RWPE2 (cell line): ENCODE measurements at regions not wholly inside any gene's neighbourhood (a gene's known extent, or its start where the extent isn't known, plus 50 kb on each side); places are given as distances from the start of the nearest gene placed in this dataset.

Experiments
- ATAC-seq: fragments of 200-7000 bp; cut with Tn5 transposase; 3 replicates; pipeline ENCODE4 v1.9.1; 2021; ENCODE audit warnings: low read depth
- DNase-seq: peaks from one replicate; pipeline ENCODE4 v3.0.0-alpha.2; 2020; ENCODE audit warnings: low spot score
- H3K27ac ChIP-seq: fragments of 450-650 bp; 2 replicates; pipeline ENCODE4 v1.5.1; 2017; ENCODE audit warnings: mild to moderate bottlenecking; ENCODE audit not compliant: poor library complexity, severe bottlenecking
- H3K27me3 ChIP-seq: fragments of 250-450 bp; sonication (Bioruptor Pico); 2 replicates; pipeline ENCODE4 v1.5.1; 2021; ENCODE audit warnings: mild to moderate bottlenecking, moderate library complexity; ENCODE audit not compliant: insufficient read depth, poor library complexity, severe bottlenecking
- H3K36me3 ChIP-seq: fragments of 250-450 bp; sonication (Bioruptor Pico); 2 replicates; pipeline ENCODE4 v1.5.1; 2020; ENCODE audit warnings: low read depth, mild to moderate bottlenecking, moderate library complexity
- H3K4me1 ChIP-seq: fragments of 250-450 bp; sonication (Bioruptor Pico); 2 replicates; pipeline ENCODE4 v1.5.1; 2021; ENCODE audit warnings: mild to moderate bottlenecking, moderate library complexity; ENCODE audit not compliant: insufficient read depth, poor library complexity, severe bottlenecking
- H3K4me3 ChIP-seq: fragments of 250-450 bp; sonication (Bioruptor Pico); 2 replicates; pipeline ENCODE4 v1.5.1; 2021; ENCODE audit warnings: mild to moderate bottlenecking, moderate library complexity; ENCODE audit not compliant: severe bottlenecking
- H3K9me3 ChIP-seq: fragments of 250-450 bp; sonication (Bioruptor Pico); 2 replicates; pipeline ENCODE4 v1.5.1; 2021; ENCODE audit warnings: mild to moderate bottlenecking, moderate library complexity; ENCODE audit not compliant: severe bottlenecking
- CTCF ChIP-seq: fragments of 450-650 bp; IDR thresholded peaks from one replicate; pipeline ENCODE4 v1.5.1; 2017; ENCODE audit warnings: mild to moderate bottlenecking, moderate library complexity; ENCODE audit not compliant: poor library complexity, severe bottlenecking

DNA sequence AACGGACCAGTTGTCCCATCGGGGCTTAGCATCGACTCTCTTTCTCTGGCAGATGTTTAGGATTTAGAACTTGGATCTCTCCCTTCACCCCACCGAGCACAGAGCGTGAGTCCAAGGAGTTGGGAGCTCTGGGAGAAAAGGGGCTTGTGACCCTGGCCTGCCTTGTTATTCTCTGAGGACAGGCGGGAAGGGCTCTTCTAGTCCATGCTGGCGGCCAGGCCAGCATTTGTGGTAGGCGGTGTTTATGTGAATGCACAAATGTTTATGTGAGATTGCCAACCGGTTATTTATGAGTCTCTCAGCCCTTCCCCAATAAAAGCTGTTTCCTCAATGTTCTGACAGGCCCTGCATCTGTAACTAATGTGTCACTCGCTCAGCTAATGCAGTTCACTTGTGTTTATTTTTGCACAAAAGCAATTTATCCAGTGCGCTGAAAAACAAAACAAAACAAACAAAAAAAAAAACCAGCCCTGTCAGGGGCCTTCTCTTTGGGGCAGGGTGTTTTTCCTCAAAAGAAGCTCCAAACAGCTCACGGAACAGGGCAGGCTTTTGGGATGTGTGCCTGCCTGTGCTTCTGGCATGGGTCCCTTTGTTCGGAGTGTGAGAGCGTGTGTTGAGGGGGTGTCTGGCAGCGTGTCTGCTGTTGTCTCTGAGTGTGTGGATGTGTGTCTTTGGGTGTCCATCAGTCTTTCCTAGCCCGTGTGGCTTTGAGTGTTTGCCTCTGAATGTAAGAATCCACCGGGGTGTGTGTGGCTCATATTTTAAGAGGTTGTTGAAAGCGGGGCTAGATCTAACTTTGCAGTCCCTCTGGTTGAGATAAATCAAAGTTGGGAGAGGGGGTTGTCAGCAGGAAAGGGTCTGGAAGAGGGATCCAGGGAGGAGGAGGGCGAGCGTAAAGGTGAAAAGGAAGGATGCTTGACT is 52.8 kb upstream of the HAAO start:
- H3K36me3 ChIP-seq = no peaks in the 10 kb centered on the region
- ATAC-seq (no peak), DNase-seq (no peak)
- no peaks in the 10 kb centered on the region for H3K9me3 ChIP-seq
- no peak overlapping the region for H3K27ac ChIP-seq
- no peaks in the 10 kb centered on the region for H3K4me1 ChIP-seq
- H3K27me3 ChIP-seq = no peaks in the 10 kb centered on the region
- H3K4me3 ChIP-seq = no peak overlapping the region
- no peak for TF ChIP-seq CTCF

DNA sequence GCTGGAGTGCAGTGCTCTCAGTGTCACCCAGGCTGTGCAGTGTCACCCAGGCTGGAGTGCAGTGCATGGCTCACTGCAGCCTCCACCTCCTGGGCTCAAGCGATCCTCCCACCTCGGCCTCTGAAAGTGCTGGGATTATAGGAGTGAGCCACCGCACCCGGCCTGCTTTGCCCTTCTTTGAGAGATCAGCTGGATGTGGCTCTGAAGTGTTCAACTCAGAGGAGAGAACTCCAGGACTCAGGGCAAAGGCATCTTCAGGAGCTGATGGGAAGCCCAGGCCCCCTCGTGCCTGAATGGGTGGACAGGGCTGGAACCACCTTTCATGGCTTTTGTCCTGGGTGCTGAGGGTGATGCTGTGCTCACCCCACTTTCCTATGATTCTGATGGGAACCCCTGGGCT is 52.0 kb upstream of the HAAO start:
- DNase-seq (no peak), ATAC-seq (no peak)
- TF ChIP-seq CTCF = no peak
- no peak overlapping the region for H3K27ac ChIP-seq
- no peaks in the 10 kb centered on the region for H3K4me1 ChIP-seq
- H3K36me3 ChIP-seq = no peaks in the 10 kb centered on the region
- no peak overlapping the region for H3K4me3 ChIP-seq
- H3K27me3 ChIP-seq = no peaks in the 10 kb centered on the region
- no peaks in the 10 kb centered on the region for H3K9me3 ChIP-seq

- no peak overlapping the region for H3K27ac ChIP-seq
- ATAC-seq (no peak), DNase-seq (no peak)
These were observed 51.2 kb upstream of the HAAO start for GRCh38 chr2:42843611-42844010.

DNA sequence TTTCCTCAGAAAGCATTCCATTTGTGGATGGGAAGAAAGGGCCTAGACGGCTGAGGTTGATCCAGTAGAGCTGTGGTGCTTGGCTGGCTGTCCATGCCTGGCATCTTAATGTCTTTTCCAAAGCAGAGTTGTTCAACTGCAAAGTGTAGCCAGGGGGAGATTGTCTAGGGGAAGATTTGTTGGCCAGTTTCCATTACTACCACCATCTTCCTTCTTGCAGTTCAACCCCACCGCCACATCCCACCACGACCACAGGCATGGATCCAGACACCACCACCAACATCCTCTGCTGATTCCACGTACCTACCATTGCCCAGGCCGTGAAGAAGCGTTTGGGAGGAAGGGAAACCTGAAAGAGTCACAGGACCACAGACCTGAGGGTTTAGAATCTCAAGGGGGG is 50.7 kb upstream of the HAAO start:
- no peak for TF ChIP-seq CTCF
- no peak overlapping the region for H3K27ac ChIP-seq
- no peaks in the 10 kb centered on the region for H3K36me3 ChIP-seq
- no peaks in the 10 kb centered on the region for H3K9me3 ChIP-seq
- ATAC-seq (no peak), DNase-seq (no peak)
- no peak overlapping the region for H3K4me3 ChIP-seq
- no peaks in the 10 kb centered on the region for H3K4me1 ChIP-seq
- no peaks in the 10 kb centered on the region for H3K27me3 ChIP-seq

More at GRCh38 chr2:42843611-42844010, 51.2 kb upstream of the HAAO start:
- H3K36me3 ChIP-seq = no peaks in the 10 kb centered on the region
- no peak overlapping the region for H3K4me3 ChIP-seq
- H3K9me3 ChIP-seq = no peaks in the 10 kb centered on the region
- no peaks in the 10 kb centered on the region for H3K4me1 ChIP-seq
- no peaks in the 10 kb centered on the region for H3K27me3 ChIP-seq
- TF ChIP-seq CTCF = no peak

GRCh38 chr2:42842466-42842865 is 50.1 kb upstream of the HAAO start:
- ATAC-seq (no peak), DNase-seq (no peak)

More at GRCh38 chr2:42842466-42842865, 50.1 kb upstream of the HAAO start:
- no peaks in the 10 kb centered on the region for H3K27me3 ChIP-seq
- no peak for TF ChIP-seq CTCF
- H3K27ac ChIP-seq = no peak overlapping the region
- no peaks in the 10 kb centered on the region for H3K9me3 ChIP-seq
- H3K36me3 ChIP-seq = no peaks in the 10 kb centered on the region
- H3K4me1 ChIP-seq = no peaks in the 10 kb centered on the region
- H3K4me3 ChIP-seq = no peak overlapping the region
